Stimulated activated CD4-positive, alpha-beta T cell treated with anti-CD3 and anti-CD28 coated beads, Interleukin-4, amount 100 ng/mL, for 1 hour (primary cell): ENCODE measurements at regions not wholly inside any gene's neighbourhood (a gene's known extent, or its start where the extent isn't known, plus 50 kb on each side); places are given as distances from the start of the nearest gene placed in this dataset.

Experiments
- DNase-seq: peaks from one replicate; pipeline ENCODE4 v3.0.0-alpha.2; 2020

DNA sequence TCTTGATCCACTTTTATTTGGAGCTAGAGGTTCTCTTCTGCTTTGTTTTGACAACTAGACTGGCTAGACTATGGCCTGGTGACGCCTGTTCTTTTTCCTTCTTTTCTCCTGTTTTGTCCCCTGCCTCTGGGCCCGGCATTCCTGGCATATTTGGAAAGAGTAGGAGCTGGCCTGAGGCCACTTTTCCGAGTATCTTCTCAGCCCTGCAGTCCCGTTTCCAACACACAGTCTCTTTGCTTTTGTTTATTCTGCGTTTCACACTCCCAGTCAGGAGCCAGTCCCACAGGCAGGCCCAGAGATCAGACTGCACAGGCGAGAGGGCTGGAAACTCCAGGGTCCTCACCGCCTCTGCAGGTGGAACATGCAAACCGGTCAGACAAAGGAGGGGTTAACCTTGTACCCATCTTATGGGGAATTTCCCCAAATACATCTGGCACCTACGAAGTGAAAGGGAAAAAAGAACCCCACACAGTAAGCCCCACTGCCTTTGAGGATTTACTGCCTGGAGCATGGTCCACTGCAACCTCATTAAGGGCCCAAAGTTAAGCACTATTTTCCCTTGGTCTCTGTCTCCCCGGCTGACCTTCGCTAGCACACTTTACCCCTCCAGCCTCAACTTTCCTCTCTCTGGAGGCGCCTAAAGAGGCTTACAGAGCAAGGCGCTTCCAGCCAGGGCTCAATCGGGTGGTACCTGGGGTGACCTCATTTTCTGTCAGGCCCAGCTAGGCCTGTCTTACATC, 141.1 kb downstream of the TOMM20 start:
- DNase-seq = no peak

DNA sequence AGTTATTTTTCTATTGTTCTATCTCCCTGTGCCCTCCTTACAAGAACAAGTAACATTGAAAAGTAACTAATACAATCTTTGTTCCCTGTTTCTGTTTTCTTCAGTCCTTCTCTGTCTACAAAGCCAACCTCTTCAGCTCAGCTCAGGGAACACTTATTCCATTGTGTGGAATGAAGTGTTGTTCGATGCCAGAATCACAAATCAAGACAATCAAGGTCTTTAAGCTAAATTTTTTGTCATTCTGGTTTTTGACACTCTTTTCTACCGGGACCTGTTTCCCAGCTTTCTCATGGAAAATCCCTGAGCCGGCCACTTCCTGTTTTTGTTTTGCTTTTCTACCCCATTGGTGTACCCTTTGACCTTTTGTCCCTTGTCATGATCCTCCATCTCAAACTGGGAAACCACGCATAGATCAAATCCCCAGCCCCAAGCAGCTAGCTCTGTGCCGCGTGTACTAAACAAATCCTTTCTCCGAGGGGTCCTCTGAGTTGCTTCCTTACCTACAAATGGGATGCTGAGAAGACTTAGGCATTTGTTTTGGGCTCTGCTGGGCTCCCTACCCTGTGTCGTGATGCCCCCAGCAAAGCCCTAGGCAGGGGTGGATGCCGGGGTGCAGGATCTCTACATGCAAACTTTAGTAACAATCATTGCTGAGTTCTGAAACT, 141.8 kb downstream of the TOMM20 start:
- DNase-seq = no peak

GRCh38 chr1:234985516-234986294, 142.9 kb downstream of the TOMM20 start:
- no peak for DNase-seq

DNA sequence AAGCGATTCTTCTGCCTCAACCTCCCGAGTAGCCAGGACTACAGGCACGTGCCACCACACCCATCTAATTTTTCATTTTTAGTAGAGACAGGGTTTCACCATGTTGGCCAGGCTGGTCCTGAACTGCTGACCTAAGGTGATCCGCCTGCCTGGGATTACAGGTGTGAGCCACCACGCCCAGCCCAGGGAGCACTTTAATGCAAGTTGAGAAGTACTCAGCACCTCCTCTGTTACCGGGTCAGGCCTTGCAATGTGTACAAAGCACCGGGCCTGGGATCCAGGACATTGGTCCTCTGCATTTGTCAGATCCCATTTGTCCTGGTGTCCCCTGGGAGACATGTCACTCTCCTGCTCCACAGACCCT, 143.6 kb downstream of the TOMM20 start:
- DNase-seq = no peak

DNA sequence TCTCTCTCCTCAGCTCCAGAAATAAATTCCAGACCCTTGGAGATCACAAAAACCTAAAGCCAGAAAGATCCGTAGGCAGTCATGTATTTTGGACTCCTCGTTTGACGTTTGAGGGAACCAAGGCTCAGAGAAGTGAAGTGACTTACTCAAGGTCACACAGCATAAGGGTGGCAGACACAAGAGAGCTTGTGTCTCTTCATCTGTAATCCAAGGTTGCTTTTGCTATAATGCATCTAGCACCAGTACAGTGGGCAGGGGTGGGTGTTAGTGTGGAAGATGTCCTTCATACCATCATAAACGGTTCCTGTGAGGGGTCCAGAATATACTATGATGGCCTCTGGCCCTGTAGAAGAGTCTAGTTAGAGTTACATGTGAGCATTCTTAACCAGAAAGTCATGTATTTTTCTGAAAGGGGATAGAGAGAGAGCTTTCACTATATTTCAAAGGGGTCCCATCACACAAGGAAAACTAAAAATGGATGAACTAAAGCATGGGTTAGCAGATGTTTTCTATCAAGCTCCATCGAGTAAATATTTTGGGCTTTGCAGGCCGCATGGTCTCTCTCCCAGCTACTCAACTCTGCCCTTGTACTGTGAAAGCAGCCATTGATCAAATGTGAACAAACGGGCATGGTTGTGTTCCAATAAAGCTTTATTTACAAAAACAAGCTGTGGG, 144.9 kb downstream of the TOMM20 start:
- no peak for DNase-seq

DNA sequence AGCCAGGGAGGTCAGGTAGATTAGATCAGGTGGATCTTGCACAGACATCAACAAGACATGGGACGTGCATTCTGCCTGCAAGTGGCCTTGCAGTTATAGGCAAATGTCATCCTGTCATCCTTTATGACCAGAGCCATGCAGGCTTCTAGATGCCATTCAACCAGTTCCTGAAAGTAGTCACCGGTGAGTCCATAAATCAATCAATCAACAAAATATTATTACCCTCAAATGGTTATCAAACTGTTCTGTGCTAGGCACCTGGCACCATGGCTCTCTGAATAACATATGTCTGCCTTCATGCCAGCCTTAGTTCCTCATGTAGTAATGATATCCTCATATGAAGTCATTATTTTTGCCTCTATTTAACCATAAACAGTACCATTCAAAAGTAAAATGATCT, 146.9 kb downstream of the TOMM20 start:
- no peak for DNase-seq

- DNase-seq = peak; percentile 71
These were observed 147.8 kb downstream of the TOMM20 start for GRCh38 chr1:234980645-234981396.

GRCh38 chr1:234980291-234980644, 148.4 kb downstream of the TOMM20 start:
- DNase-seq = no peak

GRCh38 chr1:234979296-234980279, 149.0 kb downstream of the TOMM20 start:
- no peak for DNase-seq

DNA sequence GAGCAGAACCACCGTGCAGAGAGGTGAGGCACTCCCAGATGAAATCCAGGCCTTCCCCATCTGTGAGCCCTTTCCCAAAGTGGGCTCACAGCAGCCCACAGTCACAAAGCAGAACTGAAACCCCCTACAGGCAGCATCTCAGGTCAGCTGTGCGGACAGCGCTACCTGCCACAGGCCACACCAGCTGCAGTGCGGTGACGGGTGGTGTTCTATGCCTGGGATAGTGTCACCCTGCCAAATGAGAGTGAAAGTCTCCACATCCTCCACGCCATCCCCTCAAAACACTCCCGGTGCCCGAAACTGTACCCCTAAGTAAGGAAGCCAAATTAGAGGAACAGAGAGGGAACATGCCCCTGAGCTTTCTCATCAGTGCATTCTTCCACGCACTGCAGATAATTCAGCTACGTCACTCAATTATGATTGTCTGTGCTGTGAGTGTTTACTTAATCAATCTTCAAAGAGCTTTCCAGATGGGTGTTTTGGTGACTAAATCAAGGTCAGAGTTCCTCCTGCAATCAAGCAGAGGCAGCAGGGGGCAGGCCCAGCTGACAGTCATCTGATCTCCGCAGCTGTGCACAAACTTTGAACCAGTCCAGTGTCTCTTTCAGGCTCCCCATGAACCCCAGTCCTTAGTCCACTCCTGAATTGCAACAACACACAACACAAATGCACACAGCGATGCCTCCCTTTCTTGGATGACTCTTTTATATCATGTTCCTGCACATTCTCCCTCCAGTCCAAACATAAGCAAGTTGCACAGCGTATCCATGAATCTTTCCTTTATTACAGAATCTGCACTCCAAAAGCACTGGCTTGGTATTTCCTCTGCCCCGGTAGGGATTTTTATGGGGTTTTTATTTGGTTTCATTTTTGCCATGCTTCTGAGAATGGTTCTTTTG, 150.0 kb downstream of the TOMM20 start:
- DNase-seq = peak; percentile 51

DNA sequence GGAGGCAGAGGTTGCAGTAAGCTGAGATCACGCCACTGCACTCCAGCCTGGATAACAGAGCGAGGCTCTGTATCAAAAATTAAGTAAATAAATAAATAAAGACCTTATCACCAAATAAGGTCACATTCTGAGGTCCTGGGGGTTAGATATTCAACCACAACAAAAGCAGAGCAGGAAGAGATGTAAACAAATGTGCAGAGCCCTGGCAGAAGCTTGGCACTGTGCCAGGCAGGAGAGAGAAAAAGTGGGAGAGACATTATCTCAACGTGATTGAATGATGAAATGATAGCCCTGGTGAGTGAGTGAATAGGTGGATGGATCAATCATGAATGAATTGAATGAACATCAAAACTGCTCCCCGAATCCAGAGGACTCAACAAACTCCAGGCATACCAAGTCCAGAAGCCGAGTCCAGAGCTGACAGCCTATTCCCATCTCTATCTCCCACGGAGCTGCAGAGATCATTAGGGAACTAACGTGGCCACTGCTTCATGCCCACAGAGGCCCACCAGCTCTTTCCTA, 150.7 kb downstream of the TOMM20 start:
- no peak for DNase-seq

DNA sequence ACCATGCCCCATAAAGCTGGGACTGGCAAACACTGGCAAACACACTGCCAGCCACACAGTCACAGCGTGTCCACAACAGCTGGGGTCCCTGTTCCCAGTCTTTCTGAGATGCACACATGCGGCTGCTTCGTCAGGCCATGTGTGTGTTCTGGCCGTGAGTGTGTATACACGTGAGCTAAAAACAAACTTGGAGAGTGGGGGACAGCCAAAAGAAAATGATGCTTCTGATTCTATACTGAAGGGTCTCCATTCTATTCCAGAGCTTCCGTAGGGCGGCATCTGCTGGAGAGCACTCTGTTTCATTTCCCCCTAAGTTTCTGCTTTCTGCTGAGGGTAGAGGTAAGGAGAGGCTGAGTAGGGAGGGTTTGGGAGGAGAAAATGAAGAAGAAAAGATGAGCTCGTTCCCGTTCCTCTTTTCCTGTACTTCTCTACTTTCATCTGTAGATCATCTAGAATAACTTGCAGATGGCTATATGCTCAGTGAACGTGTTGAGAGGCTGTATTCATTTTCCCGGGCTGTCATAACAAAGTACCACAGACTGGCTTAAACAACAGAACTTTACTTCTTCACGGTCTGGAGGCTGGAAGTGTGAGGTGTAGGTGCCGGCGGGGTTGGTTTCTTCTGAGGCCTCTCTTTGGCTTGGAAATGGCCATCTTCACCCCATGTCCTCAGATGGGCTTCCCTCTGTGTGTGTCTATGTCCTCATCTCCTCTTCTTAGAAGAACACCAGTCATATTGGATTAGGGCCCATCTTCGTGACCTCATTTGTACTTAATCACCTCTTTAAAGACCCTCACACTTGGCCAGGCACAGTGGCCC, 151.6 kb downstream of the TOMM20 start:
- DNase-seq = no peak

GRCh38 chr1:234975941-234976860, 152.4 kb downstream of the TOMM20 start:
- no peak for DNase-seq

GRCh38 chr1:234975122-234975940, 153.3 kb downstream of the TOMM20 start:
- no peak for DNase-seq

DNA sequence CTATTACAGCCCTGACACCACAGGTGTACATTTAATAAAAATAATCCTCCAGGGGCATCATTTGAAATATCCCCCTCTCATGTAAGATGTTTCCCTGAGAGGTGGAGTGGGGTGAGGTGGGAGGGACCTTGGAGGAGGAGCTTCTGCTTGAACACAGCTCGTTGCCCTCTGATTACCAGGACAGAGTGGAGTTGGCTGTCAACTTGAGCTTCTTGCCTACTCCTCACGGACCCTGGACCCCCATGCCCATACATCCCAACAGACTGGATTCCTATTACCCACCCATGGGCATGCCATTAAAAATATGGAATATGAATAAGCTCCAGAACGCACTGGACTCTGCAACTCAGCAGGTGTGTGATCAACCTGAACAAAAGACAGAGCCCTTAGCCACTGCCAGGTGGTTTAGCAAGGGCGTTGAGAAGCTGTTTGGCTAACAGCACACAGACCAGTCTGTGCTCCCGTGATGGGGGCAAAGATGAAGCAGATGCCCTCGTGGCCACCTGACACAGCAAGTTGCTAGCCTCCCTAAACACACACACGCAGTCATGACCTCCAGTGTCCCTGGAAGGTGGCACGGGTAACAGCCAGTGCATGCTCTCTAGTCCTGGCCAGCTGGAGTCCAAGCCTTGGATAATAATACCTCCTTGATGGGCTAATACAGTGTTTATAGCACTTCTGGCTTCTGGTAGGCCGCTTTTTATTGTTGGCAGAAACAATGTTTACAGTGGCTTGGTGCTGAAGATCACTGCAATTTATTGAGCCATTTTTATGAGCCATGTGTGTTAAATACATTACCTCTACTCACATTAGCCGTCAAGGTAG, 155.0 kb downstream of the TOMM20 start:
- no peak for DNase-seq
